ENCODE measurements at regions not wholly inside any gene's neighbourhood (a gene's known extent, or its start where the extent isn't known, plus 50 kb on each side); places are given as distances from the start of the nearest gene placed in this dataset.
"Not testable (repeated sequence)": the region's sequence is repeated elsewhere in the genome, so short reads cannot be mapped to it uniquely, and the experiment has no call there.

DNA sequence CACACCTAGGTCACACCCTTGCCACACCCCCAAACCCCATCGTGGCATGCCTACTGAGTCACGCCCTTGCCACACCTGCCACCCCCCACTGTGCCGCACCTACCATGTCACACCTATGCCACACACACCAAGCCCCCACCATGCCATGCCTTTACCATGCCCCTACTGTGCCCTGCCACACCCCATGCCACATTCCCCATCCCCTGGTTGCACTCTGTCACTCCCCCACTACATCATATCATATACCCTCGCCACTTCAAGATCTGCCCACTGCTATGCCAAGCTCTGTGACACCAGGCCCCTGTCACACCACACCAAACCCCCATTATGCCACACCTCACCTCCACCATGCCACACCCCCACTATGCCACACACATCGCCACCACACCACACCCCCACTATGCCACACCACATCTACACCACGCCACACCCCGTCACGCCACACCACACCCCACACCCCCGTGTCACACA, 101.2 kb downstream of the OLFM1 start:
- TF ChIP-seq POLR2AphosphoS5 (IDR thresholded peaks at IDR 0.05; ENCODE audit: borderline replicate concordance, low read depth, low read length) (no peak), EZH2 (IDR thresholded peaks at IDR 0.05) (no peak), FOXP2 (optimal IDR thresholded peaks at IDR 0.05; ENCODE audit: control extremely low read depth, extremely low read length, insufficient read depth) (no peak)
- no peak overlapping the region for H3K4me3 ChIP-seq
- no peaks in the 10 kb centered on the region for H3K36me3 ChIP-seq (ENCODE audit: insufficient read depth, low read length)
- no peak overlapping the region for H3K9ac ChIP-seq (ENCODE audit: insufficient read length)
- no peaks in the 10 kb centered on the region for H3K9me3 ChIP-seq (ENCODE audit: low read depth, low read length)
- H3K27ac ChIP-seq: no peak overlapping the region
- no peak for DNase-seq (ENCODE audit: low read depth, low spot score)

DNA sequence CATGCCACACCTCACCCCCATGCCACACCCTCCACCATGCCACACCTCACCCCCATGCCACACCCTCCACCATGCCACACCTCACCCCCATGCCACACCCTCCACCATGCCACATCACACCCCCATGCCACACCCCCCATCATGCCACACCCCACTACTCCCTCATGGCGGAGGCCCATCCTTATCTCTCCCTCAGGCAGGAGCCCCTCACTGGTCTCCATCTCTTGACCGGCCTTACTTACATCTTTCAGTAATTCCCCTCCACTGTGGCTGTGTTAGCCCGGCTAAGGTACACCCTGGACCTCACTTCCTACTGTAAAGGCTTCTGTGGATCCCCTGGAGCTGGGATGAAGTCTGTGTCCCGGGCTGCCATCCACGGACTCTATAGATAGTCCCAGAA, 102.0 kb downstream of the OLFM1 start:
- Histone ChIP-seq H3K9me3 (ENCODE audit: low read depth, low read length) (no peaks in the 10 kb centered on the region), H3K4me3 (no peak overlapping the region), H3K27ac (no peak overlapping the region), H3K36me3 (ENCODE audit: insufficient read depth, low read length) (no peaks in the 10 kb centered on the region), H3K9ac (ENCODE audit: insufficient read length) (no peak overlapping the region)
- no peak for TF ChIP-seq FOXP2 (optimal IDR thresholded peaks at IDR 0.05; ENCODE audit: control extremely low read depth, extremely low read length, insufficient read depth)
- no peak for TF ChIP-seq EZH2 (IDR thresholded peaks at IDR 0.05)
- no peak for TF ChIP-seq POLR2AphosphoS5 (IDR thresholded peaks at IDR 0.05; ENCODE audit: borderline replicate concordance, low read depth, low read length)
- DNase-seq (ENCODE audit: low read depth, low spot score): no peak

DNA sequence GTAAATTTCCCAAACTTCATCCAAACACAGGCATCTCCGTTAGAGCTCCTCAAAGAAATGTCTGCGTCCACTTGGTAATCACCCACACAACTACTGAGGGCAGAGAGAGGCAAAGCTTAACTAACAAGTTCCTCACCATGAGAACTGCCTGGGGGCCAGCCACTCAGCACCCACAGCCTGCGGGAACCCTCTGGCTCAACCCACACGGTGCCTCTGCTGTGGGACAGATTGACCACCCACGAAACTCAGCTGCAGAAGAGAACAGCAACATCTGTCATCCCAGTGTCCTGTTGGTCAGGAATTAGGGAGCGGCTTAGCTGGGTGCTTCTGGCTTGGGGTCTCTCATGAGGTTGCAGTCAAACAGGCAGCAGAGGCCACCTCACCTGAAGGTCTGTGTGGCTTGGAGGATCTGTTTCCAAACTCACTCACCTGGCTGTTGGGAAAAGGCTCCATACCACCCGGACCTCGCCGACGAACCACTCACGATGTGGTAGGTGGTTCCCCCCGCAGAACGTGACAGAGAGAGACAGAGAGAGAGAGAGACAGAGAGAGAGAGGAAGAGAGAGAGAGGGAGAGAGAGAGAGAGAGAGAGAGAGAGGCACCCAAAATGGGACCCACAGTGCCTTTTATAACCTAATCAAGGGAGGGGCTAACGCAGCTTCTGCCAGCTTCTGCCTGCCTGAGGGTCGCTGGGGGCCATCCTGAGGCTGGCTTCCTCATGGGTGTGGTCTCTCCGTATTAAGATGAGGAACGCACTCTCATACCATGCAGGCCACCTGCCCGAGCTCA, 103.5 kb downstream of the OLFM1 start:
- Histone ChIP-seq H3K36me3 (ENCODE audit: insufficient read depth, low read length) (no peaks in the 10 kb centered on the region), H3K4me3 (no peak overlapping the region), H3K27ac (no peak overlapping the region), H3K9me3 (ENCODE audit: low read depth, low read length) (no peaks in the 10 kb centered on the region), H3K9ac (ENCODE audit: insufficient read length) (no peak overlapping the region)
- TF ChIP-seq FOXP2 (optimal IDR thresholded peaks at IDR 0.05; ENCODE audit: control extremely low read depth, extremely low read length, insufficient read depth): no peak
- no peak for TF ChIP-seq EZH2 (IDR thresholded peaks at IDR 0.05)
- no peak for TF ChIP-seq POLR2AphosphoS5 (IDR thresholded peaks at IDR 0.05; ENCODE audit: borderline replicate concordance, low read depth, low read length)
- no peak for DNase-seq (ENCODE audit: low read depth, low spot score)

DNA sequence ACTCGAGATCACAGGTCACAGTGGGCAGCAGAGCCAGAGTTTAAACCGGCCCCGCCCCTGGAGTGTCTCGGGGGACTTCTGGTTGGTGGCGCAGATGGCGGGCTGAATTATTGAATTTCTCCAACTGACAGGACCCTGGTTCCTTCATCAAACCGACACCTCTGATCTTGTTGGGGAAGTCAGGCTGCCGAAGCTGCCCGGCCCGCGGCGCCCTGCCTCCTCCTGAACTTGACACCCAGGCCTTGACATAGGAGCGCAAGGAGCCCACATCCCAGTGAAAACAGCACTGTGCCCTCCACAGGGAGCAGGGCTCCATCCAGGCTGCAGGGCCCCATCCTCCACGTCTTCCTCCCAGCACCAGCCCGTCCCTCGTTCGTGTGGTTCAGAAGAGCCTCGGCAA, 105.2 kb downstream of the OLFM1 start:
- no peak overlapping the region for H3K27ac ChIP-seq
- no peaks in the 10 kb centered on the region for H3K36me3 ChIP-seq (ENCODE audit: insufficient read depth, low read length)
- no peak overlapping the region for H3K4me3 ChIP-seq
- no peak overlapping the region for H3K9ac ChIP-seq (ENCODE audit: insufficient read length)
- no peaks in the 10 kb centered on the region for H3K9me3 ChIP-seq (ENCODE audit: low read depth, low read length)
- DNase-seq (ENCODE audit: low read depth, low spot score): no peak
- TF ChIP-seq POLR2AphosphoS5 (IDR thresholded peaks at IDR 0.05; ENCODE audit: borderline replicate concordance, low read depth, low read length) (no peak), EZH2 (IDR thresholded peaks at IDR 0.05) (no peak), FOXP2 (optimal IDR thresholded peaks at IDR 0.05; ENCODE audit: control extremely low read depth, extremely low read length, insufficient read depth) (no peak)

DNA sequence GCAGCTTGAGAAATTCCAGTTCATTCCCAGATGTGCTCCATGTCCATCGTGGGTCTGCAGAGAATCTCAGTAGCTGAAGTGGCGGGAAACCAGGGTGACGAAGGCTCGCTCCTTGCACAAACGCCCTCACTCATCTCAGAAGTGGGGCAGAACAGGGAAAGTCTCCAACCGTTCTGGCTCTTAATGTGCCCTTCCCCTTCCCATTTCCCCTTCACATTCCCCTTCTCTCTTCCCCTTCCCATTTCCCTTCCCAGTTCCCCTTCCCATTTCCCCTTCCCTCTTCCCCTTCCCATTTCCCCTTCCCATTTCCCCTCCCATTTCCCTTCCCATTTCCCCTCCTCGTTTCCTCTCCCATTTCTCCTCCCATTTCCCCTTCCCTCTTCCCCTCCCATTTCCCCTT, 108.5 kb downstream of the OLFM1 start:
- H3K4me3 ChIP-seq; H3K27ac ChIP-seq; H3K9me3 ChIP-seq (ENCODE audit: low read depth, low read length); H3K9ac ChIP-seq (ENCODE audit: insufficient read length); DNase-seq (ENCODE audit: low read depth, low spot score); H3K36me3 ChIP-seq (ENCODE audit: insufficient read depth, low read length): not testable (repeated sequence)

DNA sequence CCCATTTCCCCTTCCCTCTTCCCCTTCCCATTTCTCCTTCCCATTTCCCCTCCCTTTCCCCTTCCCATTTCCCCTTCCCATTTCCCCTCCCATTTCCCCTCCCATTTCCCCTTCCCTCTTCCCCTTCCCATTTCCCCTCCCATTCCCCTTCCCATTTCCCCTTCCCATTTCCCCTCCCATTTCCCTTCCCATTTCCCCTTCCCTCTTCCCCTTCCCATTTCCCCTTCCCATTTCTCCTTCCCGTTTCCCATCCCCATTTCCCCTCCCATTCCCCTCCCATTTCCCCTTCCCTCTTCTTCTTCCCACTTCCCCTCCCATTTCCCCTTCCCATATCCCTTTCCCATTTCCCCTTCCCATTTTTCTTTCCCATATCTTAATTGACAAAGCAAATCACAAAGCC, 109.0 kb downstream of the OLFM1 start:
- Histone ChIP-seq H3K9me3 (ENCODE audit: low read depth, low read length) (no peaks in the 10 kb centered on the region), H3K36me3 (ENCODE audit: insufficient read depth, low read length) (no peaks in the 10 kb centered on the region)

DNA sequence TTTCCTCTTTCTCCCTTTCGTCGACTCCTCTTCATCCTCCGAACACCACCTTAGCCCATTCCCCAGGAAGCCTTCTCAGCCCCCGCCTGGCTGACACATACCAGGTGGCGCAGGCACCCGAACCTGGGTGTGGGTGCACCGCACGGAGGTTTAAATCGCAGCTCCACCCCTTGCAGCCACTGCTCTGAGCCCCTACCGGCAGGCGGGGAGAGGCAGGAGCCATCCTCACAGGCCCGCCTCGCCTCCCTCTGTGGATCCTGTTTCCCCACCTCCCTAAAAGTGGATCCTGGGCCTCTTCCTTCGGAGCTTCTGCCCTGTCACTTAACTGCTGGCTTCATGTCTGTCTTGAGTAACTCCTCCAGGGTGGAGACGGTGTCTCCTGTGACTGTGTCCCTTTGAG, 110.7 kb downstream of the OLFM1 start:
- TF ChIP-seq EZH2 (IDR thresholded peaks at IDR 0.05) (no peak), FOXP2 (optimal IDR thresholded peaks at IDR 0.05; ENCODE audit: control extremely low read depth, extremely low read length, insufficient read depth) (no peak)
- DNase-seq (ENCODE audit: low read depth, low spot score): no peak
- Histone ChIP-seq H3K4me3 (no peak overlapping the region), H3K36me3 (ENCODE audit: insufficient read depth, low read length) (no peaks in the 10 kb centered on the region), H3K9me3 (ENCODE audit: low read depth, low read length) (no peaks in the 10 kb centered on the region), H3K9ac (ENCODE audit: insufficient read length) (no peak overlapping the region), H3K27ac (no peak overlapping the region)

More for the DNA sequence above, 109.0 kb downstream of the OLFM1 start:
- Histone ChIP-seq H3K9ac (ENCODE audit: insufficient read length) (no peak overlapping the region), H3K4me3 (no peak overlapping the region), H3K27ac (no peak overlapping the region)
- no peak for DNase-seq (ENCODE audit: low read depth, low spot score)
- no peak for TF ChIP-seq POLR2AphosphoS5 (IDR thresholded peaks at IDR 0.05; ENCODE audit: borderline replicate concordance, low read depth, low read length)
- no peak for TF ChIP-seq EZH2 (IDR thresholded peaks at IDR 0.05)
- no peak for TF ChIP-seq FOXP2 (optimal IDR thresholded peaks at IDR 0.05; ENCODE audit: control extremely low read depth, extremely low read length, insufficient read depth)

DNA sequence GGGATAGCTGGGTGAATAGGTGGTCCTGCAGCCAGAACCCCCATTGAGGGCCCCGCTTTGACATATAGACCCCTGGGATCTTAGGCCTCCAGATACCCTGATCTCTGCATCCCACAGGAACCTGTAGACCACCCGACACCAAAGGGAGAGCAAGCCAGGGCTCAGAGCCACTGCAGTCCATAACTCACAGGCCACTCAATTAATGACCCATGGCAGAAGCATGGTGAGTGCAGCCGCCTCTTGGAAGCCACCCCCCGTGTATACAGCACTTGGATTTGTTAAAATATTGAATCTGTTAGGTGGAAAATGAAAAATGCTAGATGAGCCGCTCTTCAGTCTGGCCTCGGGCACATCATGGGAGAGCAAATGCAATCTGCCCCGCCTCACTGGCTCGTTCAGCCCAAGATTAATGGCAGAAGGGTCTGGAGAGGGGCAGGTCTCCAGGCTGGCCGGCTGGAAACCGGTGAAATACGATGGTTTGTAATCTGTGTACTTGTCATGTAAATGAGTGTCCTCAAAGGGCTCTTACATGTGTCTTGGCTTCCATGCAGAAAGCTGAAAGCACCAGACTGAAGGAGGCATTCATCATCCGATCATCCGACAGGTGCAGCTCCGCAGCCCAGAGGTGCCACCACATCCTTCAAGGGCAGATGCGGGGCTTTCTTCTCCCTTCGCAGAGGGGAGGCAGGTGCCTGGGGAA, 111.3 kb downstream of the OLFM1 start:
- Histone ChIP-seq H3K9me3 (ENCODE audit: low read depth, low read length) (no peaks in the 10 kb centered on the region), H3K36me3 (ENCODE audit: insufficient read depth, low read length) (no peaks in the 10 kb centered on the region), H3K4me3 (no peak overlapping the region), H3K9ac (ENCODE audit: insufficient read length) (no peak overlapping the region), H3K27ac (no peak overlapping the region)
- TF ChIP-seq EZH2 (IDR thresholded peaks at IDR 0.05) (no peak), POLR2AphosphoS5 (IDR thresholded peaks at IDR 0.05; ENCODE audit: borderline replicate concordance, low read depth, low read length) (no peak), FOXP2 (optimal IDR thresholded peaks at IDR 0.05; ENCODE audit: control extremely low read depth, extremely low read length, insufficient read depth) (no peak)
- no peak for DNase-seq (ENCODE audit: low read depth, low spot score)

All from SK-N-MC (cell line).